ENCODE measurements at regions not wholly inside any gene's neighbourhood (a gene's known extent, or its start where the extent isn't known, plus 50 kb on each side); places are given as distances from the start of the nearest gene placed in this dataset.

- H3K9me3 ChIP-seq = no peaks in the 10 kb centered on the region
- intact Hi-C loops (cut with DNase I) = no loop called here
- H3K4me3 ChIP-seq = no peak overlapping the region
- H3K27me3 ChIP-seq = no peaks in the 10 kb centered on the region
- no peaks in the 10 kb centered on the region for H3K4me1 ChIP-seq
- 59% methylated on average over 3 of the region's 3 CpGs for WGBS
- H3K36me3 ChIP-seq = no peaks in the 10 kb centered on the region
- TF ChIP-seq EP300 (IDR thresholded peaks at IDR 0.05) (no peak), POLR2AphosphoS5 (IDR thresholded peaks at IDR 0.05) (no peak), POLR2A (IDR thresholded peaks at IDR 0.05; ENCODE audit: low read depth) (no peak)
- TF ChIP-seq, protein P1, sequence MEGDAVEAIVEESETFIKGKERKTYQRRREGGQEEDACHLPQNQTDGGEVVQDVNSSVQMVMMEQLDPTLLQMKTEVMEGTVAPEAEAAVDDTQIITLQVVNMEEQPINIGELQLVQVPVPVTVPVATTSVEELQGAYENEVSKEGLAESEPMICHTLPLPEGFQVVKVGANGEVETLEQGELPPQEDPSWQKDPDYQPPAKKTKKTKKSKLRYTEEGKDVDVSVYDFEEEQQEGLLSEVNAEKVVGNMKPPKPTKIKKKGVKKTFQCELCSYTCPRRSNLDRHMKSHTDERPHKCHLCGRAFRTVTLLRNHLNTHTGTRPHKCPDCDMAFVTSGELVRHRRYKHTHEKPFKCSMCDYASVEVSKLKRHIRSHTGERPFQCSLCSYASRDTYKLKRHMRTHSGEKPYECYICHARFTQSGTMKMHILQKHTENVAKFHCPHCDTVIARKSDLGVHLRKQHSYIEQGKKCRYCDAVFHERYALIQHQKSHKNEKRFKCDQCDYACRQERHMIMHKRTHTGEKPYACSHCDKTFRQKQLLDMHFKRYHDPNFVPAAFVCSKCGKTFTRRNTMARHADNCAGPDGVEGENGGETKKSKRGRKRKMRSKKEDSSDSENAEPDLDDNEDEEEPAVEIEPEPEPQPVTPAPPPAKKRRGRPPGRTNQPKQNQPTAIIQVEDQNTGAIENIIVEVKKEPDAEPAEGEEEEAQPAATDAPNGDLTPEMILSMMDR (IDR thresholded peaks at IDR 0.05) = peak; percentile 51 to 79 (median 70)
- H3K27ac ChIP-seq (replicated peaks in 1 of 4) = no peak overlapping the region
- DNase-seq (ENCODE audit: extremely low spot score) = no peak
Measured at GRCh38 chr4:31370866-31371465, 650.8 kb downstream of the PCDH7 start.

GRCh38 chr4:31374256-31374960 lies 654.2 kb downstream of the PCDH7 start:
- no peak overlapping the region for H3K27ac ChIP-seq (replicated peaks in 1 of 4)
- no peak overlapping the region for H3K4me3 ChIP-seq
- TF ChIP-seq POLR2A (IDR thresholded peaks at IDR 0.05; ENCODE audit: low read depth) = no peak
- TF ChIP-seq, protein P1 (IDR thresholded peaks at IDR 0.05) = no peak
- no peak for TF ChIP-seq POLR2AphosphoS5 (IDR thresholded peaks at IDR 0.05)
- TF ChIP-seq EP300 (IDR thresholded peaks at IDR 0.05) = no peak
- no peaks in the 10 kb centered on the region for H3K27me3 ChIP-seq
- no peaks in the 10 kb centered on the region for H3K36me3 ChIP-seq
- no peaks in the 10 kb centered on the region for H3K4me1 ChIP-seq
- DNase-seq (ENCODE audit: extremely low spot score) = no peak
- no peaks in the 10 kb centered on the region for H3K9me3 ChIP-seq
- intact Hi-C loops (cut with DNase I) = no loop called here
- WGBS = 69% methylated on average over 3 of the region's 3 CpGs

DNA sequence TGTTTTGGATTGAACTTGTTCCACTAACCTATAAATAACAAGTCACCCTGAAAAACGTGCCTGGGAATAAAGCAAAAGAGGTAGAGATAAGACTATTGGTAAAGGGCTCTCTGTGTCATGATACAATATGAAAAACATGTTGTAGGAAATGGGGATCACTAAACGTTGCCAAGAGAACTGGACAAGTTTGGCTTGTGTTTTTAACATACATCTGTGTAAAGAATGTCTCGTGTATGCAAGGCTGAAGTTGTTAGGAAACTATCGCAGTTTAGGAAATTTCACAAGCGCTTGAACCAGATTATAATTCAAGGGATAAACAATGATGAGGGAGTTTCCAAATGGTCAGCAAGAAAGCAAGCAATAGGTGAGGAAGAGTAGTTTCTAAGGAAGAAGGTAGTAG lies 655.8 kb downstream of the PCDH7 start:
- no peak for DNase-seq (ENCODE audit: extremely low spot score)
- no peak overlapping the region for H3K27ac ChIP-seq (replicated peaks in 1 of 4)
- H3K27me3 ChIP-seq = no peaks in the 10 kb centered on the region
- WGBS = 64% methylated on average over 5 of the region's 5 CpGs
- no peaks in the 10 kb centered on the region for H3K9me3 ChIP-seq
- no peak for TF ChIP-seq POLR2A (IDR thresholded peaks at IDR 0.05; ENCODE audit: low read depth)
- TF ChIP-seq, protein P1 (IDR thresholded peaks at IDR 0.05) = no peak
- TF ChIP-seq EP300 (IDR thresholded peaks at IDR 0.05) = no peak
- no peak for TF ChIP-seq POLR2AphosphoS5 (IDR thresholded peaks at IDR 0.05)
- H3K4me3 ChIP-seq = no peak overlapping the region
- no peaks in the 10 kb centered on the region for H3K36me3 ChIP-seq
- intact Hi-C loops (cut with DNase I) = no loop called here
- no peaks in the 10 kb centered on the region for H3K4me1 ChIP-seq

DNA sequence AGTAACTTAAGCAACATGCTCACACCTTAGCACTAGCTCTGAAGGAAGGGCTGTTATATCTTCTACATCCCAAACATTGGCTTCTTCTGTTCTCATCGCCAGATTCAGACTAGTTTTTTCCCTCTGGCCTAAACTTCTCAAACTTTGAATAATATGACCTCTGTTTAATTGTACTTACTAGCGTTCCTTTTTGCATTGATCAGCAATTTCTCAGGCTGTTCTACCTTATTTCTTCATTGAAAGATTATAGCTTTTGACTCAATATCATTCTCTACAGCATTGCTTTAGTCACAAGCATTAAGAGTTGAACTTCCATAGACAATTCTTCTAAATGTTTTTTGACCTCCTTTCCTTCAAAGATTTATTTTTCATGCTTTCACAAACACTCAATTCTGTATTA lies 659.2 kb downstream of the PCDH7 start:
- 93% methylated on average over 2 of the region's 2 CpGs for WGBS
- Histone ChIP-seq H3K27ac (replicated peaks in 1 of 4) (no peak overlapping the region), H3K4me3 (no peak overlapping the region), H3K4me1 (no peaks in the 10 kb centered on the region), H3K27me3 (no peaks in the 10 kb centered on the region), H3K9me3 (no peaks in the 10 kb centered on the region), H3K36me3 (no peaks in the 10 kb centered on the region)
- TF ChIP-seq POLR2AphosphoS5 (IDR thresholded peaks at IDR 0.05) = no peak
- no peak for TF ChIP-seq POLR2A (IDR thresholded peaks at IDR 0.05; ENCODE audit: low read depth)
- TF ChIP-seq, protein P1 (IDR thresholded peaks at IDR 0.05) = no peak
- no peak for TF ChIP-seq EP300 (IDR thresholded peaks at IDR 0.05)
- no peak for DNase-seq (ENCODE audit: extremely low spot score)
- intact Hi-C loops (cut with DNase I) = no loop called here
